ENCODE measurements at regions not wholly inside any gene's neighbourhood (a gene's known extent, or its start where the extent isn't known, plus 50 kb on each side); places are given as distances from the start of the nearest gene placed in this dataset.

DNA sequence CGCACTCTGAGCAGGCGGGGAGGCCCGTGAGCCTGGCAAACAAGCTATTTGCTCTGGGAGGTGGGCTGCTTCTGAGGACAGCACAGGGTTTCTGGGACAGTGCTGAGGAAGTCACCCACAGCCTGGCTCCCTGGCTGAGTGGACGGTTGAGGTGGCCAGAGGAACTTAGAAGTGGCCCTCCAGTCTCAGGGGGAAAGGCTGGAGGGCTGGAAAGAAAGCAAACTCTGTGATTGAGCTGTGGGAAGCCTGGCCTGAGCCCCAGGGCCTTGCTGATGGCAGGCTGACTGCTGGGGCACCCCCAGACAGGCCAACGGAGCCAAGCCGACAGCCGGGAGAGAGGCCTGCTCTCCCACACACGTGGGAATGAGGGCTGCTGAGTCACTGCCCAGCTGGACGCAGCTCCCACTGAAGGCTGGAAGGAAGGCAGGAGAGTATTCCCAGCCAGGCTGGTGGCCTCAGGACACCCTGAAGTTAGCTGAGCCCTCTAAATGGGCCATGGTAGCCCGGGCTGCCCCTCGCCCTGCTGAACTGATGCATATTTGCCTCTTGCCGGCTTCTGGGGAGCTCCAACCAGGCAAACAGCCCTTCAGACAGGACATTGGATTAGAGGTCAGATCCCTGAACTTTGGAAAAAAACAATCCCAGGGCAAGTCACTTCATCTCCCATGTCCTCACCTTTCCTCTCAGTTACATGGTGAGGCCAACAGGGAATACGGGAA lies 98.0 kb upstream of the TLE3 start (continued):
- TF ChIP-seq SUZ12 (IDR thresholded peaks at IDR 0.05; ENCODE audit: low read length): no peak
- TF ChIP-seq JUND (IDR thresholded peaks at IDR 0.05; ENCODE audit: low read length): no peak
- no peak for TF ChIP-seq RBBP5 (IDR thresholded peaks at IDR 0.05; ENCODE audit: borderline replicate concordance, low read depth, low read length)
- no peak for TF ChIP-seq EZH2 (IDR thresholded peaks at IDR 0.05; ENCODE audit: low read depth, low read length, severe bottlenecking)
- no peak for TF ChIP-seq PHF8 (conservative IDR thresholded peaks at IDR 0.05; ENCODE audit: low read depth, low read length)
- no peak for TF ChIP-seq KDM5A (IDR thresholded peaks at IDR 0.05; ENCODE audit: low read length)
- no peak for TF ChIP-seq CEBPB (IDR thresholded peaks at IDR 0.05; ENCODE audit: low read depth, low read length)
- no peak for TF ChIP-seq RAD21 (IDR thresholded peaks at IDR 0.05 in 1 of 2, conservative IDR thresholded peaks at IDR 0.05 in 1 of 2; ENCODE audit: low read depth in 2 of 2, low read length in 2 of 2)
- TF ChIP-seq CTBP2 (IDR thresholded peaks at IDR 0.05; ENCODE audit: borderline replicate concordance, insufficient read depth, insufficient read length, low read length): no peak
- TF ChIP-seq, protein P1, sequence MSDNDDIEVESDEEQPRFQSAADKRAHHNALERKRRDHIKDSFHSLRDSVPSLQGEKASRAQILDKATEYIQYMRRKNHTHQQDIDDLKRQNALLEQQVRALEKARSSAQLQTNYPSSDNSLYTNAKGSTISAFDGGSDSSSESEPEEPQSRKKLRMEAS (IDR thresholded peaks at IDR 0.05): no peak

All from H1 (cell line).